Parathyroid adenoma (tissue), 2 donors: ENCODE measurements at regions not wholly inside any gene's neighbourhood (a gene's known extent, or its start where the extent isn't known, plus 50 kb on each side); places are given as distances from the start of the nearest gene placed in this dataset.
"Not testable (repeated sequence)": the region's sequence is repeated elsewhere in the genome, so short reads cannot be mapped to it uniquely, and the experiment has no call there.

Source experiments
- H2AFZ ChIP-seq: fragments of 300-600 bp; sonication (generic); one replicate; pipeline ENCODE4 v1.7.0; 2017; ENCODE audit warnings: antibody characterized with exemption, mild to moderate bottlenecking
- H3K27ac ChIP-seq: fragments of 300-600 bp; sonication (generic); one replicate; pipeline ENCODE4 v1.7.0; 2017
- H3K27me3 ChIP-seq: fragments of 300-600 bp; sonication (generic); one replicate; pipeline ENCODE4 v1.7.0; 2017; ENCODE audit warnings: low read length; ENCODE audit not compliant: control insufficient read depth, insufficient read depth
- H3K36me3 ChIP-seq: fragments of 300-600 bp; sonication (generic); one replicate; pipeline ENCODE4 v1.7.0; 2017; ENCODE audit warnings: low read length; ENCODE audit not compliant: control insufficient read depth, insufficient read depth
- H3K4me1 ChIP-seq: fragments of 300-600 bp; sonication (generic); one replicate; pipeline ENCODE4 v1.7.0; 2017; ENCODE audit warnings: control low read depth
- H3K4me2 ChIP-seq: fragments of 300-600 bp; sonication (generic); one replicate; pipeline ENCODE4 v1.7.0; 2017; ENCODE audit warnings: low read length
- H3K4me3 ChIP-seq: fragments of 300-600 bp; sonication (generic); one replicate; pipeline ENCODE4 v1.7.0; 2017; ENCODE audit warnings: low read depth, low read length
- H3K79me2 ChIP-seq: fragments of 300-600 bp; sonication (generic); one replicate; pipeline ENCODE4 v1.7.0; 2017; ENCODE audit warnings: control low read depth
- H3K9ac ChIP-seq: fragments of 300-600 bp; sonication (generic); one replicate; pipeline ENCODE4 v1.7.0; 2017; ENCODE audit warnings: mild to moderate bottlenecking
- H3K9me3 ChIP-seq: fragments of 300-600 bp; sonication (generic); one replicate; pipeline ENCODE4 v1.7.0; 2017; ENCODE audit warnings: low read length; ENCODE audit not compliant: control insufficient read depth
- TF ChIP-seq, protein P1 (sequence below): fragments of 300-600 bp; sonication (generic); IDR thresholded peaks from one replicate; pipeline ENCODE4 v1.7.0; 2017; ENCODE audit warnings: antibody characterized with exemption, mild to moderate bottlenecking
- donor health status: primary hyperparathyroidism.

DNA sequence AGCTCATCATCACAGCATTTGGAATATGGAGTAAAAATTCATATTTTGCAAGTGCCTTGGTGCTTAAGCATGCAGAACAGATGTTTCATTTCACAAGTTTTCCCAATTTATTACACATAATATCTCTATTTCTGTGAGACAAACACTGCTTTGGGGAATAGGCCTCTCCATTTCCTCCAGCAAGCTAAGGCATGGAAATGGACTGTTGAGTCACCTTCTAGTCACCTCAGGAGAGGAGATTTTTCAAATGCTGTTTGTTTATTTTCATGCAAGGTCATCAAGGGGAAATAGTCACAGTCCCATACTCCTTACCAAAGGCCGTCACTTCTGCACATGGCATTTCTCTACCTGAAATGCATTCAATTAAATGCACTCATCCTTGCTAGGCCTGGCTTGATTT, 57.4 kb upstream of the NUTM2D start:
- H3K4me2 ChIP-seq, H3K9me3 ChIP-seq, H3K4me1 ChIP-seq, H3K27me3 ChIP-seq, H3K27ac ChIP-seq, H3K4me3 ChIP-seq, H3K79me2 ChIP-seq, H2AFZ ChIP-seq, H3K36me3 ChIP-seq, H3K9ac ChIP-seq: not testable (repeated sequence)

DNA sequence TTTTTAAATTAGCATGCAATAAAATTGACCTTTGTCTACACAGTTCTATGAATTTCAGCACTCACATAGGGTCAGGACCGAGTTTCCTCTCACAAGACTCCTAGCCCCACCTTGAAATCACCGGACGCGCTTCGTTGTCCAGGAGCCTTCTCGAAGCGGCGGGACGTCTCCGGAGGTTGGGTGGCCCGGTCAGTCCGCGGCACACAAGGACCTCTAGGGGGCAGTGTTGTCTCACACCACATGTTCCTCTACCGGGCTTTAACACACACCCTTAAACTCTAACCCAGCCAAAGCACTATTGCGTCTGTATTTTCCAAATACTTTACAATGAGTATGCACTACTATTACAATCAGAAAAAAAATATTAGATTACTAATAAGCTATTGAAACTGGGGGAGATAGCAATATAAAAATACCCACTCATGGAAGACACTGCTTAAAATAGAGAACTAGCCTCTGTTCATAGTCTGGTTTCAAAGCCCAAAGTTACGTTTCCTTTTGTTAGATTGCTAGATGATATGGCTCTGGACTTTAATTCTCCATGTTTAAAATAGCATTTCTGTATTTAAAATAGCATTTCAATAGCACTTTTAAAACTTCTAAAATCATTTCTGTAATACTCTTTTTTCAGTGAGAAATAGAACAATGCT, 56.0 kb upstream of the NUTM2D start:
- H3K79me2 ChIP-seq, H3K4me2 ChIP-seq, H3K4me3 ChIP-seq, H3K36me3 ChIP-seq, H3K27ac ChIP-seq, H3K9me3 ChIP-seq, H3K4me1 ChIP-seq, H2AFZ ChIP-seq, H3K9ac ChIP-seq, H3K27me3 ChIP-seq: not testable (repeated sequence)
- TF ChIP-seq, protein P1, sequence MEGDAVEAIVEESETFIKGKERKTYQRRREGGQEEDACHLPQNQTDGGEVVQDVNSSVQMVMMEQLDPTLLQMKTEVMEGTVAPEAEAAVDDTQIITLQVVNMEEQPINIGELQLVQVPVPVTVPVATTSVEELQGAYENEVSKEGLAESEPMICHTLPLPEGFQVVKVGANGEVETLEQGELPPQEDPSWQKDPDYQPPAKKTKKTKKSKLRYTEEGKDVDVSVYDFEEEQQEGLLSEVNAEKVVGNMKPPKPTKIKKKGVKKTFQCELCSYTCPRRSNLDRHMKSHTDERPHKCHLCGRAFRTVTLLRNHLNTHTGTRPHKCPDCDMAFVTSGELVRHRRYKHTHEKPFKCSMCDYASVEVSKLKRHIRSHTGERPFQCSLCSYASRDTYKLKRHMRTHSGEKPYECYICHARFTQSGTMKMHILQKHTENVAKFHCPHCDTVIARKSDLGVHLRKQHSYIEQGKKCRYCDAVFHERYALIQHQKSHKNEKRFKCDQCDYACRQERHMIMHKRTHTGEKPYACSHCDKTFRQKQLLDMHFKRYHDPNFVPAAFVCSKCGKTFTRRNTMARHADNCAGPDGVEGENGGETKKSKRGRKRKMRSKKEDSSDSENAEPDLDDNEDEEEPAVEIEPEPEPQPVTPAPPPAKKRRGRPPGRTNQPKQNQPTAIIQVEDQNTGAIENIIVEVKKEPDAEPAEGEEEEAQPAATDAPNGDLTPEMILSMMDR = peak; percentile 16

DNA sequence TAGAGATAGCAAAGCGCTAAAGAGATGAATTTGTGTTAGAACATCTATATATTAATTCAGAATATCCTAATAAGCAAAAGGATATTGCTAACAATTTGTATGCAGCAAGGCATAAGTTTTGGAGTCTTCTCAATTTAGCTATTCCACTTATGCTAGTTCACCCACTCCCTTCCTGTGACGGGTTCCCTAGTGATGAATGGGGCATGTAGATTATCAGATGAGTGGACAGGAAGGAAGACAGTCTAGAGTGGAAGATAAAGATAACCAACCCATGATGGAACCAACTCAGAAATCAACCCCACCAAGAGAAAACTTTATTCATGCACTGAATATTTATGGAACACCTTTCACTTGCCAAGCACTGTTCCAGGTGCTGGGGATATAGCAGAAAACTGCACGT, 55.4 kb upstream of the NUTM2D start:
- H3K27ac ChIP-seq, H3K27me3 ChIP-seq: not testable (repeated sequence)

DNA sequence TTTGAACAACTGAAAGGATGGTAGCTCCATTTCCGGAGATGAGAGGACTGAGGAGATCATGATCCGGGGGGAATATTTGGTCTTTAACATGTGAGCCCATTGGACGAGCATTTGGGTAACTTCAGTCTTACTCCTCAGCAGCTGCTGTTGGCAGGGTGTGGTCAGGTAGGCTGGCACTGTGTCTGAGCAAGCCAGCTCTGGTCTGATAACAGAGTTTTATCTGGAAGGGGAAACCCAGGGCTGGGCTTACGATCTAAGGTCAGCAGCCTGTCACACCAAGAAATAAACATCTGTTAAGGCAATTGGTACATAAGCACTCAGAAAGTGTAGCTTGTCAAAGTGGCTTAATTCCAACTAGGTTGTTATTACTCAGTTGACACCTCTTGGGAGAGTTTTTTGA, 53.8 kb upstream of the NUTM2D start:
- not testable (repeated sequence) for H2AFZ ChIP-seq, H3K9ac ChIP-seq, H3K4me2 ChIP-seq, H3K79me2 ChIP-seq, H3K9me3 ChIP-seq, H3K36me3 ChIP-seq, H3K4me1 ChIP-seq, H3K27me3 ChIP-seq, H3K4me3 ChIP-seq, H3K27ac ChIP-seq

More for the DNA sequence above, 55.4 kb upstream of the NUTM2D start:
- not testable (repeated sequence) for H2AFZ ChIP-seq, H3K4me3 ChIP-seq, H3K4me2 ChIP-seq, H3K36me3 ChIP-seq, H3K9ac ChIP-seq, H3K9me3 ChIP-seq, H3K79me2 ChIP-seq, H3K4me1 ChIP-seq

DNA sequence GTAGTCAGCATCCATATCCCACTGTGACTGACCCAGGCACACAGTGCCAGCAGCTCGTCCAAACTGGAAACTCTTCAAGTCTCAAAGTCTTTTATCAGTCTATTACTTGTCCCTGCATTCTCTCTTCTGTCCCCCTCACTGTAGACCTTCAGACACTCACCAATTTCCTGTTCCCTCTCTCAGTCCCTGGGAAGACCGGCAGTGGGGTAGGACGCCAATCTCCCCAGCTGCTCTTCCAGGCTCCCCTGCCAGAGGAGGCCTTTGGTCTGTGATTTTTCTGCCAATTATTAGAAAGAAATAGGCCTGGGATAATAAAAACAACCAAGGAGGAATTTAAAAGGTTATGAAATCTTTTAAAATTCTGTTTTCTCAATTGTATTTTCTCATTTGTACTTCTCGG, 50.9 kb upstream of the NUTM2D start:
- H3K4me3 ChIP-seq, H3K27ac ChIP-seq, H3K4me1 ChIP-seq, H3K4me2 ChIP-seq, H3K27me3 ChIP-seq, H3K36me3 ChIP-seq, H3K9ac ChIP-seq, H2AFZ ChIP-seq, H3K9me3 ChIP-seq, H3K79me2 ChIP-seq: not testable (repeated sequence)
